HCT116 (cell line): ENCODE measurements at regions not wholly inside any gene's neighbourhood (a gene's known extent, or its start where the extent isn't known, plus 50 kb on each side); places are given as distances from the start of the nearest gene placed in this dataset.

Source experiments
- ATAC-seq: fragments of 200-7000 bp; cut with Tn5 transposase; 2 replicates; pipeline ENCODE4 v1.9.1; 2020; ENCODE audit warnings: mild to moderate bottlenecking, moderate library complexity
- BruUV-seq: library from RNA; stranded (reverse); fragments of 400-500 nt; replicated peaks from 2 replicates; lab custom pipeline; 2021; lab: Mats Ljungman, UMichigan
- CTCF ChIA-PET: fragments of 300-600 bp; sonication (Branson Sonifier 250); formaldehyde crosslinking; loops from one replicate; lab custom pipeline; 2021; ENCODE audit warnings: antibody characterized with exemption; lab: Charles Lee
- POLR2A ChIA-PET: fragments of 300-600, 350-600 bp; sonication (Branson Sonifier 250); formaldehyde crosslinking; loops from one replicate; lab custom pipeline; 2021; ENCODE audit warnings: antibody characterized with exemption; lab: Charles Lee
- RAD21 ChIA-PET, 2 experiments: fragments of 300-600 bp; sonication (Branson Sonifier 250); formaldehyde crosslinking; loops; one replicate each; lab custom pipeline; 2023; ENCODE audit warnings: low total read pairs in 2 of 2; ENCODE audit not compliant: uncharacterized antibody in 2 of 2, unreplicated experiment in 2 of 2, low non-redundant PET in 1 of 2; lab: Charles Lee
- DNase-seq: peaks from one replicate; pipeline ENCODE4 v3.0.0-alpha.2; 2010; ENCODE audit warnings: low read depth, low spot score
- H2AFZ ChIP-seq: fragments of 200-600 bp; shearing (Covaris generic), sonication (generic); 2 replicates; pipeline ENCODE4 v1.6.1; 2017; ENCODE audit warnings: low read depth, mixed run types, mixed read lengths, antibody characterized with exemption, low read length; ENCODE audit not compliant: poor library complexity, severe bottlenecking
- H3K27ac ChIP-seq: 2 replicates; pipeline ENCODE4 v1.5.1; 2012; ENCODE audit warnings: low read depth, low read length
- H3K27me3 ChIP-seq: fragments of 200-600 bp; sonication (generic); 2 replicates; pipeline ENCODE4 v1.6.1; 2016; ENCODE audit warnings: mixed run types, low read length, mixed read lengths; ENCODE audit not compliant: insufficient read depth
- H3K36me3 ChIP-seq, 2 experiments: fragments of 200-500 bp in 1 of 2; fragments of 200-600 bp in 1 of 2; sonication (Bioruptor generic) in 1 of 2; sonication (generic) in 1 of 2; 2 replicates each; pipeline versions ENCODE4 v1.5.1 to v1.6.1; 2014 to 2016; ENCODE audit warnings: low read length in 2 of 2, inconsistent platforms in 1 of 2, mixed read lengths in 1 of 2, mixed run types in 1 of 2; ENCODE audit not compliant: insufficient read depth in 2 of 2, control insufficient read depth in 1 of 2
- H3K4me1 ChIP-seq, 2 experiments: fragments of 200-600 bp in 1 of 2; sonication (generic) in 1 of 2; 2 replicates each; pipeline versions ENCODE4 v1.5.1 to v1.6.1; 2012 to 2017; ENCODE audit warnings: low read length in 2 of 2, inconsistent platforms in 1 of 2, mild to moderate bottlenecking in 1 of 2, mixed read lengths in 1 of 2, mixed run types in 1 of 2, moderate library complexity in 1 of 2; ENCODE audit not compliant: insufficient read depth in 2 of 2, control insufficient read depth in 1 of 2
- H3K4me2 ChIP-seq: fragments of 200-600 bp; sonication (generic); 2 replicates; pipeline ENCODE4 v1.6.1; 2017; ENCODE audit warnings: mixed run types, low read length, mixed read lengths
- H3K4me3 ChIP-seq, 2 experiments: fragments of 200-600 bp in 1 of 2; sonication (generic) in 1 of 2; replicated peaks in 1 of 2; 2 replicates each; pipeline ENCODE4 v1.5.1; 2011 to 2016; ENCODE audit warnings: low read length in 2 of 2, control low read depth in 1 of 2, low read depth in 1 of 2, mild to moderate bottlenecking in 1 of 2, mixed read lengths in 1 of 2, mixed run types in 1 of 2
- H3K79me2 ChIP-seq: fragments of 200-600 bp; sonication (generic); 2 replicates; pipeline ENCODE4 v1.6.1; 2017; ENCODE audit warnings: mild to moderate bottlenecking, mixed run types, low read length, moderate library complexity, mixed read lengths; ENCODE audit not compliant: insufficient read depth
- H3K9ac ChIP-seq: fragments of 200-600 bp; sonication (generic); 2 replicates; pipeline ENCODE4 v1.6.1; 2016; ENCODE audit warnings: low read length, mixed read lengths
- H3K9me2 ChIP-seq: fragments of 200-600 bp; sonication (generic), shearing (Covaris generic); 2 replicates; pipeline ENCODE4 v1.6.1; 2017; ENCODE audit warnings: mixed run types, mild to moderate bottlenecking, moderate library complexity; ENCODE audit not compliant: insufficient read depth
- H3K9me3 ChIP-seq, 2 experiments: fragments of 200-500 bp in 1 of 2; fragments of 200-600 bp in 1 of 2; sonication (Bioruptor generic) in 1 of 2; sonication (generic) in 1 of 2; 2 replicates each; pipeline ENCODE4 v1.6.1; 2014 to 2017; ENCODE audit warnings: low read length in 2 of 2, mixed read lengths in 2 of 2, inconsistent platforms in 1 of 2, low read depth in 1 of 2, mild to moderate bottlenecking in 1 of 2, mixed run types in 1 of 2, moderate library complexity in 1 of 2; ENCODE audit not compliant: control insufficient read depth in 1 of 2, insufficient read depth in 1 of 2
- H4K20me1 ChIP-seq: fragments of 200-600 bp; sonication (generic), shearing (Covaris generic); 2 replicates; pipeline ENCODE4 v1.6.1; 2017; ENCODE audit warnings: mixed run types, mild to moderate bottlenecking, moderate library complexity; ENCODE audit not compliant: insufficient read depth
- CBX3 ChIP-seq: IDR thresholded peaks from 2 replicates; pipeline ENCODE4 v1.6.1; 2012; ENCODE audit warnings: low read depth
- CEBPB ChIP-seq: IDR thresholded peaks from 2 replicates; pipeline ENCODE4 v1.6.1; 2012; ENCODE audit warnings: low read depth
- ELF1 ChIP-seq: IDR thresholded peaks from 2 replicates; pipeline ENCODE4 v1.6.1; 2012; ENCODE audit warnings: low read depth, borderline replicate concordance
- EZH2 ChIP-seq: fragments of 200-600 bp; sonication (generic); IDR thresholded peaks from 2 replicates; pipeline ENCODE4 v1.6.1; 2017; ENCODE audit warnings: antibody characterized with exemption, mixed run types
- EZH2phosphoT487 ChIP-seq: fragments of 200-600 bp; IDR thresholded peaks from 2 replicates; pipeline ENCODE4 v1.6.1; 2018; ENCODE audit warnings: antibody characterized with exemption, borderline replicate concordance
- POLR2A ChIP-seq: IDR thresholded peaks from 2 replicates; pipeline ENCODE4 v1.7.0; 2011; ENCODE audit warnings: borderline replicate concordance; ENCODE audit not compliant: insufficient read depth, insufficient read length; ENCODE audit errors: extremely low read depth
- POLR2AphosphoS5 ChIP-seq: IDR thresholded peaks from 2 replicates; pipeline ENCODE4 v1.6.1; 2011; ENCODE audit warnings: mild to moderate bottlenecking, low read depth, low read length, moderate library complexity
- RAD21 ChIP-seq: IDR thresholded peaks from 2 replicates; pipeline ENCODE4 v1.6.1; 2012; ENCODE audit warnings: low read depth, mild to moderate bottlenecking
- SP1 ChIP-seq: IDR thresholded peaks from 2 replicates; pipeline ENCODE4 v1.6.1; 2012; ENCODE audit warnings: low read depth
- TCF7L2 ChIP-seq: IDR thresholded peaks from 2 replicates; pipeline ENCODE4 v1.7.0; 2011; ENCODE audit warnings: borderline replicate concordance, inconsistent platforms; ENCODE audit not compliant: insufficient read depth, insufficient read length; ENCODE audit errors: extremely low read depth
- YY1 ChIP-seq: IDR thresholded peaks from 2 replicates; pipeline ENCODE4 v1.6.1; 2011; ENCODE audit warnings: low read length, low read depth, moderate library complexity, mild to moderate bottlenecking; ENCODE audit not compliant: insufficient replicate concordance; ENCODE audit errors: extremely low read depth
- ZNF274 ChIP-seq: fragments of 200-500 bp; sonication (Bioruptor generic); IDR thresholded peaks from 2 replicates; pipeline ENCODE4 v1.6.1; 2014; ENCODE audit warnings: mild to moderate bottlenecking, low read depth, low read length, inconsistent platforms
- intact Hi-C: fragments of 100-400 bp; cut with micrococcal nuclease; formaldehyde crosslinking; loops from 2 replicates; pipeline ENCODE4 v1.10.0; 2022
- TF ChIP-seq, protein P1 (sequence below): IDR thresholded peaks from 2 replicates; pipeline ENCODE4 v1.6.1; 2012; ENCODE audit warnings: low read depth
- TF ChIP-seq, protein P2 (sequence below), 3 experiments: fragments of 200-600 bp in 1 of 3; sonication (generic) in 1 of 3; IDR thresholded peaks in 2 of 3; conservative IDR thresholded peaks in 1 of 3; 2 replicates each; pipeline ENCODE4 v1.5.1; 2012 to 2017; ENCODE audit warnings: low read depth in 2 of 3, low read length in 2 of 3, antibody characterized with exemption in 1 of 3, borderline replicate concordance in 1 of 3, control low read depth in 1 of 3, mild to moderate bottlenecking in 1 of 3, mixed read lengths in 1 of 3, mixed run types in 1 of 3, moderate library complexity in 1 of 3; ENCODE audit not compliant: insufficient read depth in 1 of 3
- TF ChIP-seq, protein P3 (sequence below): IDR thresholded peaks from 2 replicates; pipeline ENCODE4 v1.6.1; 2011; ENCODE audit warnings: mild to moderate bottlenecking, low read length, moderate library complexity; ENCODE audit not compliant: insufficient replicate concordance; ENCODE audit errors: extremely low read depth

DNA sequence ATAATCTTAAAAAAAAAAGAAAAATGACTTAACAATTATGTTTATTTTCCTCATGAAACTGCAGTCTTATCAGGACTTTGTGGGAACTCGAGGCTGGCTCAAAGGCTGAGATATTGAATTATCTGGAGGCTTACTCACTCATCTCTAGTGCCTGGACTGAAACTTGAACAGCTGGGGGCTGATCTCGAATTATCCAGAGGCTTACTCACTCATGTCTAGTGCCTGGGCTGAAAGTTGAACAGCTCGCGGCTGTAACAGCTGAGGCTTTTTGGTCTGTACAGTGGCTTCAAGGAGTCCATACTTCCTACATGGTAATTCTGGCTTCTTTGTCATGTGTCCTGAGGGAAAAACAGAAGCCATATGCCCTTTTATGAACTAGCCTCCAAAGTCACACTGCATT is 371.9 kb downstream of the CETN3 start:
- ATAC-seq: no peak
- Histone ChIP-seq H3K79me2 (no peaks in the 10 kb centered on the region), H3K9me2 (no peaks in the 10 kb centered on the region), H3K36me3 (no peaks in the 10 kb centered on the region)
- BruUV-seq: no TSS peak
- TF ChIP-seq CEBPB: no peak
- TF ChIP-seq TCF7L2: no peak
- TF ChIP-seq POLR2AphosphoS5: no peak
- no peak for TF ChIP-seq ELF1
- no peak for TF ChIP-seq RAD21
- TF ChIP-seq CBX3: no peak
- no peak for TF ChIP-seq YY1
- no peak for TF ChIP-seq EZH2phosphoT487
- TF ChIP-seq, protein P1, sequence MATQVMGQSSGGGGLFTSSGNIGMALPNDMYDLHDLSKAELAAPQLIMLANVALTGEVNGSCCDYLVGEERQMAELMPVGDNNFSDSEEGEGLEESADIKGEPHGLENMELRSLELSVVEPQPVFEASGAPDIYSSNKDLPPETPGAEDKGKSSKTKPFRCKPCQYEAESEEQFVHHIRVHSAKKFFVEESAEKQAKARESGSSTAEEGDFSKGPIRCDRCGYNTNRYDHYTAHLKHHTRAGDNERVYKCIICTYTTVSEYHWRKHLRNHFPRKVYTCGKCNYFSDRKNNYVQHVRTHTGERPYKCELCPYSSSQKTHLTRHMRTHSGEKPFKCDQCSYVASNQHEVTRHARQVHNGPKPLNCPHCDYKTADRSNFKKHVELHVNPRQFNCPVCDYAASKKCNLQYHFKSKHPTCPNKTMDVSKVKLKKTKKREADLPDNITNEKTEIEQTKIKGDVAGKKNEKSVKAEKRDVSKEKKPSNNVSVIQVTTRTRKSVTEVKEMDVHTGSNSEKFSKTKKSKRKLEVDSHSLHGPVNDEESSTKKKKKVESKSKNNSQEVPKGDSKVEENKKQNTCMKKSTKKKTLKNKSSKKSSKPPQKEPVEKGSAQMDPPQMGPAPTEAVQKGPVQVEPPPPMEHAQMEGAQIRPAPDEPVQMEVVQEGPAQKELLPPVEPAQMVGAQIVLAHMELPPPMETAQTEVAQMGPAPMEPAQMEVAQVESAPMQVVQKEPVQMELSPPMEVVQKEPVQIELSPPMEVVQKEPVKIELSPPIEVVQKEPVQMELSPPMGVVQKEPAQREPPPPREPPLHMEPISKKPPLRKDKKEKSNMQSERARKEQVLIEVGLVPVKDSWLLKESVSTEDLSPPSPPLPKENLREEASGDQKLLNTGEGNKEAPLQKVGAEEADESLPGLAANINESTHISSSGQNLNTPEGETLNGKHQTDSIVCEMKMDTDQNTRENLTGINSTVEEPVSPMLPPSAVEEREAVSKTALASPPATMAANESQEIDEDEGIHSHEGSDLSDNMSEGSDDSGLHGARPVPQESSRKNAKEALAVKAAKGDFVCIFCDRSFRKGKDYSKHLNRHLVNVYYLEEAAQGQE: no peak
- no peak for TF ChIP-seq EZH2
- TF ChIP-seq, protein P2, sequence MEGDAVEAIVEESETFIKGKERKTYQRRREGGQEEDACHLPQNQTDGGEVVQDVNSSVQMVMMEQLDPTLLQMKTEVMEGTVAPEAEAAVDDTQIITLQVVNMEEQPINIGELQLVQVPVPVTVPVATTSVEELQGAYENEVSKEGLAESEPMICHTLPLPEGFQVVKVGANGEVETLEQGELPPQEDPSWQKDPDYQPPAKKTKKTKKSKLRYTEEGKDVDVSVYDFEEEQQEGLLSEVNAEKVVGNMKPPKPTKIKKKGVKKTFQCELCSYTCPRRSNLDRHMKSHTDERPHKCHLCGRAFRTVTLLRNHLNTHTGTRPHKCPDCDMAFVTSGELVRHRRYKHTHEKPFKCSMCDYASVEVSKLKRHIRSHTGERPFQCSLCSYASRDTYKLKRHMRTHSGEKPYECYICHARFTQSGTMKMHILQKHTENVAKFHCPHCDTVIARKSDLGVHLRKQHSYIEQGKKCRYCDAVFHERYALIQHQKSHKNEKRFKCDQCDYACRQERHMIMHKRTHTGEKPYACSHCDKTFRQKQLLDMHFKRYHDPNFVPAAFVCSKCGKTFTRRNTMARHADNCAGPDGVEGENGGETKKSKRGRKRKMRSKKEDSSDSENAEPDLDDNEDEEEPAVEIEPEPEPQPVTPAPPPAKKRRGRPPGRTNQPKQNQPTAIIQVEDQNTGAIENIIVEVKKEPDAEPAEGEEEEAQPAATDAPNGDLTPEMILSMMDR (IDR thresholded peaks at IDR 0.05 in 2 of 3, conservative IDR thresholded peaks at IDR 0.05 in 1 of 3; ENCODE audit: borderline replicate concordance in 1 of 3, insufficient read depth in 1 of 3, low read depth in 2 of 3, low read length in 2 of 3): no peak
- no peak for TF ChIP-seq SP1
- TF ChIP-seq ZNF274: no peak
- TF ChIP-seq POLR2A: no peak
- TF ChIP-seq, protein P3, sequence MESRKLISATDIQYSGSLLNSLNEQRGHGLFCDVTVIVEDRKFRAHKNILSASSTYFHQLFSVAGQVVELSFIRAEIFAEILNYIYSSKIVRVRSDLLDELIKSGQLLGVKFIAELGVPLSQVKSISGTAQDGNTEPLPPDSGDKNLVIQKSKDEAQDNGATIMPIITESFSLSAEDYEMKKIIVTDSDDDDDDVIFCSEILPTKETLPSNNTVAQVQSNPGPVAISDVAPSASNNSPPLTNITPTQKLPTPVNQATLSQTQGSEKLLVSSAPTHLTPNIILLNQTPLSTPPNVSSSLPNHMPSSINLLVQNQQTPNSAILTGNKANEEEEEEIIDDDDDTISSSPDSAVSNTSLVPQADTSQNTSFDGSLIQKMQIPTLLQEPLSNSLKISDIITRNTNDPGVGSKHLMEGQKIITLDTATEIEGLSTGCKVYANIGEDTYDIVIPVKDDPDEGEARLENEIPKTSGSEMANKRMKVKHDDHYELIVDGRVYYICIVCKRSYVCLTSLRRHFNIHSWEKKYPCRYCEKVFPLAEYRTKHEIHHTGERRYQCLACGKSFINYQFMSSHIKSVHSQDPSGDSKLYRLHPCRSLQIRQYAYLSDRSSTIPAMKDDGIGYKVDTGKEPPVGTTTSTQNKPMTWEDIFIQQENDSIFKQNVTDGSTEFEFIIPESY: no peak
- TF ChIP-seq, all 23 proteins: peak for 0
- ChIA-PET POLR2A (no interaction called here), RAD21 (no interaction called here), CTCF (no interaction called here)
- no peaks in the 10 kb centered on the region for H3K4me1 ChIP-seq
- no peak overlapping the region for H3K4me2 ChIP-seq
- H3K4me3 ChIP-seq: no peak overlapping the region
- intact Hi-C loops: no loop called here
- H3K27ac ChIP-seq: no peak overlapping the region
- H2AFZ ChIP-seq: no peak overlapping the region
- DNase-seq: no peak
- H3K9ac ChIP-seq: no peak overlapping the region
- no peaks in the 10 kb centered on the region for H3K9me3 ChIP-seq
- H3K27me3 ChIP-seq: no peaks in the 10 kb centered on the region
- no peaks in the 10 kb centered on the region for H4K20me1 ChIP-seq
